H1 (cell line): ENCODE measurements at regions not wholly inside any gene's neighbourhood (a gene's known extent, or its start where the extent isn't known, plus 50 kb on each side); places are given as distances from the start of the nearest gene placed in this dataset.

Source experiments
- CBX5 ChIP-seq: fragments of 300-800, 300-1000 bp; sonication (generic); IDR thresholded peaks from 2 replicates; pipeline ENCODE4 v1.7.1; 2016; ENCODE audit warnings: antibody characterized with exemption, low read length, low read depth
- CHD1 ChIP-seq: IDR thresholded peaks from 2 replicates; pipeline ENCODE4 v1.6.1; 2012; ENCODE audit warnings: low read depth, low read length, improper control_type of control experiment
- EZH2 ChIP-seq: fragments of 200-600 bp; sonication (generic); IDR thresholded peaks from 2 replicates; pipeline ENCODE4 v1.7.1; 2012; ENCODE audit warnings: low read depth, mild to moderate bottlenecking, moderate library complexity, low read length, inconsistent platforms; ENCODE audit not compliant: severe bottlenecking
- POLR2AphosphoS5 ChIP-seq: IDR thresholded peaks from 2 replicates; pipeline ENCODE4 v1.6.1; 2011; ENCODE audit warnings: low read depth, low read length
- SIRT6 ChIP-seq: IDR thresholded peaks from one replicate; pipeline ENCODE4 v1.7.1; 2012; ENCODE audit warnings: low read length, inconsistent platforms
- TBP ChIP-seq: IDR thresholded peaks from 2 replicates; pipeline ENCODE4 v1.6.1; 2011; ENCODE audit warnings: low read depth, low read length, improper control_type of control experiment
- TCF12 ChIP-seq: IDR thresholded peaks from 2 replicates; pipeline ENCODE4 v1.6.1; 2011; ENCODE audit warnings: low read depth, mild to moderate bottlenecking, low read length
- ZNF274 ChIP-seq: IDR thresholded peaks from 2 replicates; pipeline ENCODE4 v1.7.0; 2012; ENCODE audit warnings: low read length, borderline replicate concordance; ENCODE audit errors: extremely low read depth
- TF ChIP-seq, protein P1 (sequence below): IDR thresholded peaks from 2 replicates; pipeline ENCODE4 v1.6.1; 2012; ENCODE audit warnings: inconsistent platforms

DNA sequence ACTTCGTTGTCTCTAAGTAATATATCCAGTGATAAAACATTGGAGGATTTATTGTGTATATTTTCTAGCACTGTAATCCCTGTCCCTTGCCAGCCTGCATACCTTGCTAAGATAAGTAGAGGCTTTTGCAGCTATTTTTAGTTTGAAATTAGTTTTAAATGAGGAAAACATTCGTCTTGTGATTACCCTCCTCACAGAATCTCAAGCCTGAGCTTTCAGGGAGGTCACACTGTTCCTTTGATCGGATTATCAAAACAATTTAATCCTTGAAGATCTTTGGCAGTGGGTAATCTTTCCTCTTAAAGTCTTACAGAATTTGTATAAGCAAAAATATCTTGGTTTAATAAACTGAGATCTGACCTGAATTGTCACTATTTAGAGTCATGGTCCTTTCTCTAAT is 897.0 kb upstream of the CELF2 start (continued):
- TF ChIP-seq POLR2AphosphoS5 (no peak), TCF12 (no peak), ZNF274 (no peak), EZH2 (no peak), TBP (no peak), SIRT6 (no peak), CHD1 (no peak), CBX5 (no peak)
- TF ChIP-seq, protein P1, sequence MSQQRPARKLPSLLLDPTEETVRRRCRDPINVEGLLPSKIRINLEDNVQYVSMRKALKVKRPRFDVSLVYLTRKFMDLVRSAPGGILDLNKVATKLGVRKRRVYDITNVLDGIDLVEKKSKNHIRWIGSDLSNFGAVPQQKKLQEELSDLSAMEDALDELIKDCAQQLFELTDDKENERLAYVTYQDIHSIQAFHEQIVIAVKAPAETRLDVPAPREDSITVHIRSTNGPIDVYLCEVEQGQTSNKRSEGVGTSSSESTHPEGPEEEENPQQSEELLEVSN: no peak
- TF ChIP-seq, all 59 proteins: peak for 0
